ENCODE measurements at regions not wholly inside any gene's neighbourhood (a gene's known extent, or its start where the extent isn't known, plus 50 kb on each side); places are given as distances from the start of the nearest gene placed in this dataset.
A peak's percentile ranks its signal among the peaks of the same experiment; 100 is the strongest.
"Not testable (repeated sequence)": the region's sequence is repeated elsewhere in the genome, so short reads cannot be mapped to it uniquely, and the experiment has no call there.

GRCh38 chr4:3598695-3599227 is 66.5 kb upstream of the LRPAP1 start:
- H3K4me1 ChIP-seq: no peaks in the 10 kb centered on the region
- no peak overlapping the region for H3K4me3 ChIP-seq
- TF ChIP-seq POLR2A (IDR thresholded peaks at IDR 0.05) (no peak), CTCF (IDR thresholded peaks at IDR 0.05) (no peak)
- intact Hi-C loops (cut with DNase I): no loop called here
- no peaks in the 10 kb centered on the region for H3K27me3 ChIP-seq
- 75% methylated on average over 7 of the region's 8 CpGs for WGBS (ENCODE audit: insufficient coverage, low coverage, low lambda C conversion rate, missing lambda C conversion rate)
- H3K27ac ChIP-seq: no peak overlapping the region
- no peak for ATAC-seq
- DNase-seq: no peak
- H3K9me3 ChIP-seq: no peaks in the 10 kb centered on the region
- no peaks in the 10 kb centered on the region for H3K36me3 ChIP-seq

- H3K4me1 ChIP-seq; ATAC-seq; H3K4me3 ChIP-seq; intact Hi-C loops (cut with DNase I); H3K27me3 ChIP-seq; DNase-seq; H3K27ac ChIP-seq; H3K36me3 ChIP-seq; H3K9me3 ChIP-seq: not testable (repeated sequence)
- WGBS (ENCODE audit: insufficient coverage, low coverage, low lambda C conversion rate, missing lambda C conversion rate): 40% methylated on average over 1 of the region's 13 CpGs
Measured at GRCh38 chr4:3597896-3598505, 65.8 kb upstream of the LRPAP1 start.

- H3K4me3 ChIP-seq; H3K36me3 ChIP-seq; H3K27ac ChIP-seq; H3K4me1 ChIP-seq; intact Hi-C loops (cut with DNase I); H3K27me3 ChIP-seq; H3K9me3 ChIP-seq; DNase-seq: not testable (repeated sequence)
- ATAC-seq: peak in 1 of 4 donors; percentile 13
- WGBS (ENCODE audit: insufficient coverage, low coverage, low lambda C conversion rate, missing lambda C conversion rate): 65% methylated on average over 9 of the region's 23 CpGs
Measured at GRCh38 chr4:3596957-3597733, 64.9 kb upstream of the LRPAP1 start.

- H3K36me3 ChIP-seq; ATAC-seq; intact Hi-C loops (cut with DNase I); DNase-seq; H3K9me3 ChIP-seq; H3K4me1 ChIP-seq; H3K27ac ChIP-seq; H3K27me3 ChIP-seq; H3K4me3 ChIP-seq: not testable (repeated sequence)
- 83% methylated on average over 1 of the region's 27 CpGs for WGBS (ENCODE audit: insufficient coverage, low coverage, low lambda C conversion rate, missing lambda C conversion rate)
Measured at GRCh38 chr4:3595627-3596291, 63.5 kb upstream of the LRPAP1 start.

- 76% methylated on average over 9 of the region's 9 CpGs for WGBS (ENCODE audit: insufficient coverage, low coverage, low lambda C conversion rate, missing lambda C conversion rate)
- H3K27me3 ChIP-seq; intact Hi-C loops (cut with DNase I); DNase-seq; H3K4me3 ChIP-seq; ATAC-seq; H3K27ac ChIP-seq; H3K4me1 ChIP-seq; H3K36me3 ChIP-seq; H3K9me3 ChIP-seq: not testable (repeated sequence)
Measured at GRCh38 chr4:3594751-3595150, 62.5 kb upstream of the LRPAP1 start.

GRCh38 chr4:3589946-3590924 is 58.0 kb upstream of the LRPAP1 start:
- H3K36me3 ChIP-seq; H3K27me3 ChIP-seq; H3K9me3 ChIP-seq; H3K27ac ChIP-seq; ATAC-seq; DNase-seq; H3K4me1 ChIP-seq; H3K4me3 ChIP-seq; intact Hi-C loops (cut with DNase I): not testable (repeated sequence)
- 18% methylated on average over 3 of the region's 21 CpGs for WGBS (ENCODE audit: insufficient coverage, low coverage, low lambda C conversion rate, missing lambda C conversion rate)

GRCh38 chr4:3589379-3589778 is 57.2 kb upstream of the LRPAP1 start:
- H3K36me3 ChIP-seq; H3K4me3 ChIP-seq; H3K4me1 ChIP-seq; H3K9me3 ChIP-seq; DNase-seq; ATAC-seq; intact Hi-C loops (cut with DNase I); H3K27ac ChIP-seq; H3K27me3 ChIP-seq: not testable (repeated sequence)
- WGBS (ENCODE audit: insufficient coverage, low coverage, low lambda C conversion rate, missing lambda C conversion rate): 68% methylated on average over 7 of the region's 11 CpGs

- H3K27ac ChIP-seq; DNase-seq; intact Hi-C loops (cut with DNase I); H3K27me3 ChIP-seq; H3K4me1 ChIP-seq; H3K4me3 ChIP-seq; H3K36me3 ChIP-seq; H3K9me3 ChIP-seq: not testable (repeated sequence)
- ATAC-seq: peak in 1 of 4 donors; percentile 25
- 28% methylated on average over 4 of the region's 10 CpGs for whole genome bisulfite sequencing (ENCODE audit: insufficient coverage, low coverage, low lambda C conversion rate, missing lambda C conversion rate)
Measured at GRCh38 chr4:3588517-3589194, 56.4 kb upstream of the LRPAP1 start.

GRCh38 chr4:3586596-3586995 is 54.4 kb upstream of the LRPAP1 start:
- H3K27me3 ChIP-seq; H3K9me3 ChIP-seq; H3K4me3 ChIP-seq; H3K4me1 ChIP-seq; H3K27ac ChIP-seq; ATAC-seq; H3K36me3 ChIP-seq; DNase-seq; intact Hi-C loops (cut with DNase I): not testable (repeated sequence)
- WGBS (ENCODE audit: insufficient coverage, low coverage, low lambda C conversion rate, missing lambda C conversion rate): no CpG with 5 or more reads among the region's 10 CpGs
